Epithelial cell of esophagus (primary cell): ENCODE measurements at regions not wholly inside any gene's neighbourhood (a gene's known extent, or its start where the extent isn't known, plus 50 kb on each side); places are given as distances from the start of the nearest gene placed in this dataset.

Experiments
- DNase-seq: peaks from one replicate; pipeline ENCODE4 v3.0.0; 2010; ENCODE audit warnings: low read depth
- H3K4me3 ChIP-seq: 2 replicates; pipeline ENCODE4 v1.5.1; 2011; ENCODE audit warnings: mild to moderate bottlenecking, low read length, control low read depth
- CTCF ChIP-seq: IDR thresholded peaks from 2 replicates; pipeline ENCODE4 v1.5.1; 2011; ENCODE audit warnings: low read depth, mild to moderate bottlenecking, low read length, control low read depth, inconsistent platforms; ENCODE audit not compliant: insufficient read depth; ENCODE audit errors: missing control alignments

GRCh38 chr15:39216816-39217215 lies 364.1 kb upstream of the THBS1 start:
- TF ChIP-seq CTCF, result no peak
- no peak overlapping the region for H3K4me3 ChIP-seq
- DNase-seq, result no peak

DNA sequence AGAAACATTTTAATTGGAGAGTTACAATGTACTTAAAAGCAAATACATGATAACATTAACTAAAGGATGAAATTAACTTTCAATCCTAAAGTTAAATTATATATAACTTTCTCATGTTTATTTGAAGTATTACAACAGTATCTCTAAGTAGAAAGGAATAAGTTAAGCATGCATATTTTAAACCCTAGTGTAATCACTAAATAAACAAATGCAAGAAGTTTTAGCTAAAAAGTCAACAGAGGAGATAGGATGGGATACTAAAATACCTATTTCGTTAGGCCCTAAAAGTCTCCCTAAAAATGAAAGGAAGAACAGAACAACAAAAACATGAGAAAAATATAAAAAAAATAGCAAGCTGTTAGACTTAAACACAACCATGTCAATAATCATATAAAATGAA lies 361.3 kb upstream of the THBS1 start:
- H3K4me3 ChIP-seq, result no peak overlapping the region
- TF ChIP-seq CTCF, result no peak
- DNase-seq, result no peak

GRCh38 chr15:39226169-39226937 lies 354.5 kb upstream of the THBS1 start:
- no peak for DNase-seq
- no peak overlapping the region for H3K4me3 ChIP-seq
- no peak for TF ChIP-seq CTCF

- DNase-seq, result no peak
- no peak overlapping the region for H3K4me3 ChIP-seq
- no peak for TF ChIP-seq CTCF
These were observed 353.9 kb upstream of the THBS1 start for GRCh38 chr15:39227001-39227400.

DNA sequence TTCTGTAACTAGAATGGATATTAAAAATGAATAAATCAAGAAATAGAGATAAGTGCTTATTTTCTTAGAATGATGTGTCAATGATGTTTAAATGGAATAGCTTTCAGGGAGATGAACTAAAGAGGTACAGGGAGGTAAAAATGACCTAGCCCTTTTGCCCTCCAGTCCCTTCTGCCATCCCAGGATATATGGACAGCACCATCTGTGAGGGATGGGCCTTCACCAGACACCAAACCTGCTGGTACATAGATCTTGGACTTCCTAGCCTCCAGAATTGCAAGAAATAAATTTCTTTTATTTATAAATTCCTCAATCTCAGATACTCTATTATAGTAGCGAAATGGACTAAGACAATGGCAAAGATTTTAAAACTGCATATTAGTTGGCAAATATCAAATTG lies 352.0 kb upstream of the THBS1 start:
- H3K4me3 ChIP-seq, result no peak overlapping the region
- TF ChIP-seq CTCF, result no peak
- no peak for DNase-seq

GRCh38 chr15:39230205-39230907 lies 350.5 kb upstream of the THBS1 start:
- DNase-seq, result peak; percentile 19
- no peak for TF ChIP-seq CTCF
- H3K4me3 ChIP-seq, result no peak overlapping the region
